ENCODE measurements at regions not wholly inside any gene's neighbourhood (a gene's known extent, or its start where the extent isn't known, plus 50 kb on each side); places are given as distances from the start of the nearest gene placed in this dataset.

DNA sequence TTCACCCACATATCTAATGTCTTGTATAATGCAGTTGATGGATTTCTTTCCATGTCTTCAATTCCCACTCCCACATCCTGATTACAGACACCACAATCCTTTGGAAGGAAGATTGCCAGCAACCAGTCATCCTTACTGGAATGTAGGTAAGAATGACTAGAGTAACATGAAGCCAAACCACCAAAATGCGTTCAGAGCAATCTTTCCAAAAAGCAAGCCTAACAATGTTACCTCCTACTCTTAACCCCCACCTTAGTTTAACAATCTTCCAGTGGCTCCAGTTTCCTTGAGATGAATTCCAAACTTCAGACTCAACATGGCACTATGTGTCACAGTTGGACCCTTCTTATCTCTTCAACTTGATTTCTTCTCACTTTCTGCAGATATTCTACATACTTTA is 685.6 kb downstream of the DOK5 start:
- H3K4me3 Mint-ChIP-seq (ENCODE audit: unreplicated experiment) = no peak overlapping the region
- H3K27ac Mint-ChIP-seq (ENCODE audit: unreplicated experiment) = no peak overlapping the region
- intact Hi-C loops (cut with micrococcal nuclease; ENCODE audit: unreplicated experiment) = no loop called here
- ChIA-PET CTCF (no interaction called here), POLR2A (no interaction called here)
- no peaks in the 10 kb centered on the region for H3K4me1 ChIP-seq
- no peaks in the 10 kb centered on the region for H3K9me3 ChIP-seq
- no peak overlapping the region for H3K4me3 ChIP-seq (ENCODE audit: low read depth, low read length)
- H3K27me3 ChIP-seq (replicated peaks; ENCODE audit: control insufficient read depth, insufficient read depth, low read length) = no peaks in the 10 kb centered on the region; the same call in 1 of the 2 replicates
- no peaks in the 10 kb centered on the region for H3K4me1 Mint-ChIP-seq (ENCODE audit: low read depth, unreplicated experiment)
- no peaks in the 10 kb centered on the region for H3K9me3 Mint-ChIP-seq (ENCODE audit: unreplicated experiment)
- TF ChIP-seq, protein P1, sequence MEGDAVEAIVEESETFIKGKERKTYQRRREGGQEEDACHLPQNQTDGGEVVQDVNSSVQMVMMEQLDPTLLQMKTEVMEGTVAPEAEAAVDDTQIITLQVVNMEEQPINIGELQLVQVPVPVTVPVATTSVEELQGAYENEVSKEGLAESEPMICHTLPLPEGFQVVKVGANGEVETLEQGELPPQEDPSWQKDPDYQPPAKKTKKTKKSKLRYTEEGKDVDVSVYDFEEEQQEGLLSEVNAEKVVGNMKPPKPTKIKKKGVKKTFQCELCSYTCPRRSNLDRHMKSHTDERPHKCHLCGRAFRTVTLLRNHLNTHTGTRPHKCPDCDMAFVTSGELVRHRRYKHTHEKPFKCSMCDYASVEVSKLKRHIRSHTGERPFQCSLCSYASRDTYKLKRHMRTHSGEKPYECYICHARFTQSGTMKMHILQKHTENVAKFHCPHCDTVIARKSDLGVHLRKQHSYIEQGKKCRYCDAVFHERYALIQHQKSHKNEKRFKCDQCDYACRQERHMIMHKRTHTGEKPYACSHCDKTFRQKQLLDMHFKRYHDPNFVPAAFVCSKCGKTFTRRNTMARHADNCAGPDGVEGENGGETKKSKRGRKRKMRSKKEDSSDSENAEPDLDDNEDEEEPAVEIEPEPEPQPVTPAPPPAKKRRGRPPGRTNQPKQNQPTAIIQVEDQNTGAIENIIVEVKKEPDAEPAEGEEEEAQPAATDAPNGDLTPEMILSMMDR (IDR thresholded peaks at IDR 0.05; ENCODE audit: insufficient read depth in 1 of 2, low read depth in 1 of 2, low read length in 1 of 2, severe bottlenecking in 1 of 2, unreplicated experiment in 1 of 2) = no peak
- no peaks in the 10 kb centered on the region for H3K36me3 ChIP-seq (ENCODE audit: control insufficient read depth, insufficient read depth, low read length)
- H3K27me3 Mint-ChIP-seq (ENCODE audit: insufficient read depth, unreplicated experiment) = peaks cover 4% of the 10 kb centered on the region
- BruUV-seq (replicated peaks) = no TSS peak
- no peaks in the 10 kb centered on the region for H3K36me3 Mint-ChIP-seq (ENCODE audit: insufficient read depth, unreplicated experiment)
- DNase-seq = no peak

GRCh38 chr20:55160037-55160436 is 684.6 kb downstream of the DOK5 start:
- Histone ChIP-seq H3K36me3 (ENCODE audit: control insufficient read depth, insufficient read depth, low read length) (no peaks in the 10 kb centered on the region), H3K27me3 (replicated peaks; ENCODE audit: control insufficient read depth, insufficient read depth, low read length) (no peaks in the 10 kb centered on the region; the same call in 1 of the 2 replicates), H3K4me3 (ENCODE audit: low read depth, low read length) (no peak overlapping the region), H3K9me3 (no peaks in the 10 kb centered on the region), H3K4me1 (no peaks in the 10 kb centered on the region)
- DNase-seq = no peak
- Mint-ChIP-seq H3K27me3 (ENCODE audit: insufficient read depth, unreplicated experiment) (peaks cover 4% of the 10 kb centered on the region), H3K9me3 (ENCODE audit: unreplicated experiment) (no peaks in the 10 kb centered on the region), H3K4me1 (ENCODE audit: low read depth, unreplicated experiment) (no peaks in the 10 kb centered on the region), H3K27ac (ENCODE audit: unreplicated experiment) (no peak overlapping the region), H3K36me3 (ENCODE audit: insufficient read depth, unreplicated experiment) (no peaks in the 10 kb centered on the region), H3K4me3 (ENCODE audit: unreplicated experiment) (no peak overlapping the region)
- POLR2A ChIA-PET = no interaction called here
- no TSS peak for BruUV-seq (replicated peaks)
- intact Hi-C loops (cut with micrococcal nuclease; ENCODE audit: unreplicated experiment) = no loop called here
- TF ChIP-seq, protein P1 (IDR thresholded peaks at IDR 0.05; ENCODE audit: insufficient read depth in 1 of 2, low read depth in 1 of 2, low read length in 1 of 2, severe bottlenecking in 1 of 2, unreplicated experiment in 1 of 2) = no peak
- CTCF ChIA-PET = no interaction called here

- no peaks in the 10 kb centered on the region for H3K4me1 Mint-ChIP-seq (ENCODE audit: low read depth, unreplicated experiment)
- peaks cover 1% of the 10 kb centered on the region for H3K9me3 Mint-ChIP-seq (ENCODE audit: unreplicated experiment)
- TF ChIP-seq, protein P1 (IDR thresholded peaks at IDR 0.05; ENCODE audit: insufficient read depth in 1 of 2, low read depth in 1 of 2, low read length in 1 of 2, severe bottlenecking in 1 of 2, unreplicated experiment in 1 of 2) = no peak
- no peak for DNase-seq
- POLR2A ChIA-PET = no interaction called here
- H3K27me3 Mint-ChIP-seq (ENCODE audit: insufficient read depth, unreplicated experiment) = peaks cover 4% of the 10 kb centered on the region
- no TSS peak for BruUV-seq (replicated peaks)
- Histone ChIP-seq H3K4me1 (no peaks in the 10 kb centered on the region), H3K9me3 (no peaks in the 10 kb centered on the region), H3K4me3 (ENCODE audit: low read depth, low read length) (no peak overlapping the region), H3K27me3 (replicated peaks; ENCODE audit: control insufficient read depth, insufficient read depth, low read length) (no peaks in the 10 kb centered on the region; the same call in 1 of the 2 replicates), H3K36me3 (ENCODE audit: control insufficient read depth, insufficient read depth, low read length) (no peaks in the 10 kb centered on the region)
- no peaks in the 10 kb centered on the region for H3K36me3 Mint-ChIP-seq (ENCODE audit: insufficient read depth, unreplicated experiment)
- no peak overlapping the region for H3K27ac Mint-ChIP-seq (ENCODE audit: unreplicated experiment)
- no peak overlapping the region for H3K4me3 Mint-ChIP-seq (ENCODE audit: unreplicated experiment)
- CTCF ChIA-PET = no interaction called here
- intact Hi-C loops (cut with micrococcal nuclease; ENCODE audit: unreplicated experiment) = no loop called here
Observed at GRCh38 chr20:55159230-55159629, 683.8 kb downstream of the DOK5 start.

Data from Caco-2 (cell line).